Ascending aorta (tissue), 2 donors: ENCODE measurements at regions not wholly inside any gene's neighbourhood (a gene's known extent, or its start where the extent isn't known, plus 50 kb on each side); places are given as distances from the start of the nearest gene placed in this dataset.

Experiments
- DNase-seq, 2 donors: peaks; one replicate each; pipeline ENCODE4 v3.0.0-alpha.2; 2019; ENCODE audit warnings: low spot score in 2 of 2
- H3K27ac ChIP-seq, 2 donors: fragments of 200-600 bp; sonication (generic); one replicate each; pipeline ENCODE4 v1.5.1; 2016 to 2017; ENCODE audit warnings: mild to moderate bottlenecking in 1 of 2
- H3K27me3 ChIP-seq: fragments of 200-600 bp; sonication (generic); one replicate; pipeline ENCODE4 v1.5.1; 2017
- H3K36me3 ChIP-seq, 2 donors: fragments of 200-600 bp; sonication (generic); one replicate each; pipeline ENCODE4 v1.5.1; 2016
- H3K4me1 ChIP-seq, 2 donors: fragments of 200-600 bp; sonication (generic); one replicate each; pipeline ENCODE4 v1.5.1; 2016 to 2017; ENCODE audit warnings: mild to moderate bottlenecking in 1 of 2
- H3K4me3 ChIP-seq, 2 donors: fragments of 200-600 bp; sonication (generic); one replicate each; pipeline ENCODE4 v1.5.1; 2016 to 2017; ENCODE audit warnings: mild to moderate bottlenecking in 1 of 2
- H3K9me3 ChIP-seq, 2 donors: fragments of 200-600 bp; sonication (generic); one replicate each; pipeline ENCODE4 v1.5.1; 2016
- intact Hi-C: fragments of 100-400 bp; cut with DNase I; formaldehyde crosslinking; loops from one replicate; pipeline ENCODE4 v1.15.1; 2023
- TF ChIP-seq, protein P1 (sequence below), 3 experiments: fragments of 200-600 bp in 2 of 3; fragments of 450-650 bp in 1 of 3; sonication (generic) in 2 of 3; IDR thresholded peaks; one replicate each; pipeline ENCODE4 v1.5.1; 2016 to 2019; ENCODE audit warnings: antibody characterized with exemption in 3 of 3, mild to moderate bottlenecking in 1 of 3, moderate library complexity in 1 of 3

DNA sequence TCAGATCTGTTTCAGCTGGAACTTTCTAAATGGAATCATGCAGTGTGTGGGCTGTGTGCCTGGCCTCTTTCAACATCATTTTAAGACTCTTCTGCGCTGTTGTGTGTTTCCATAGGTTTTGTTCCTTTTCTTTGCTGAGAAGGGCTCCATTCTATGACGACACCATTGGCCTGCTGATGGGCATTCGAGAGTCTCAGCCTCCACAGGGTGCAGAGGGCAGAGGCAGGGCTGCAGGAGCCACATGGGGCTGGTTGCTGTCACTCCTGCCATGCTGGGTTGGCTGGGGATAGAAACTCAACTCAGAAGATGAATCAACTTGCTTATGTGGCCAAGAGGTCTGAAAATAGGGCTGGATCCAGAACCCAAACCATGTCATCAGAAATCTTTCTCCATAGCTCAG, 68.5 kb upstream of the SLCO4A1 start:
- no peaks in the 10 kb centered on the region for H3K36me3 ChIP-seq
- TF ChIP-seq, protein P1, sequence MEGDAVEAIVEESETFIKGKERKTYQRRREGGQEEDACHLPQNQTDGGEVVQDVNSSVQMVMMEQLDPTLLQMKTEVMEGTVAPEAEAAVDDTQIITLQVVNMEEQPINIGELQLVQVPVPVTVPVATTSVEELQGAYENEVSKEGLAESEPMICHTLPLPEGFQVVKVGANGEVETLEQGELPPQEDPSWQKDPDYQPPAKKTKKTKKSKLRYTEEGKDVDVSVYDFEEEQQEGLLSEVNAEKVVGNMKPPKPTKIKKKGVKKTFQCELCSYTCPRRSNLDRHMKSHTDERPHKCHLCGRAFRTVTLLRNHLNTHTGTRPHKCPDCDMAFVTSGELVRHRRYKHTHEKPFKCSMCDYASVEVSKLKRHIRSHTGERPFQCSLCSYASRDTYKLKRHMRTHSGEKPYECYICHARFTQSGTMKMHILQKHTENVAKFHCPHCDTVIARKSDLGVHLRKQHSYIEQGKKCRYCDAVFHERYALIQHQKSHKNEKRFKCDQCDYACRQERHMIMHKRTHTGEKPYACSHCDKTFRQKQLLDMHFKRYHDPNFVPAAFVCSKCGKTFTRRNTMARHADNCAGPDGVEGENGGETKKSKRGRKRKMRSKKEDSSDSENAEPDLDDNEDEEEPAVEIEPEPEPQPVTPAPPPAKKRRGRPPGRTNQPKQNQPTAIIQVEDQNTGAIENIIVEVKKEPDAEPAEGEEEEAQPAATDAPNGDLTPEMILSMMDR (IDR thresholded peaks at IDR 0.05) = no peak
- intact Hi-C loops = no loop called here
- H3K9me3 ChIP-seq = no peaks in the 10 kb centered on the region
- no peaks in the 10 kb centered on the region for H3K4me1 ChIP-seq
- no peak overlapping the region for H3K27ac ChIP-seq
- peaks cover 14% of the 10 kb centered on the region for H3K27me3 ChIP-seq
- DNase-seq = no peak
- H3K4me3 ChIP-seq = no peak overlapping the region

DNA sequence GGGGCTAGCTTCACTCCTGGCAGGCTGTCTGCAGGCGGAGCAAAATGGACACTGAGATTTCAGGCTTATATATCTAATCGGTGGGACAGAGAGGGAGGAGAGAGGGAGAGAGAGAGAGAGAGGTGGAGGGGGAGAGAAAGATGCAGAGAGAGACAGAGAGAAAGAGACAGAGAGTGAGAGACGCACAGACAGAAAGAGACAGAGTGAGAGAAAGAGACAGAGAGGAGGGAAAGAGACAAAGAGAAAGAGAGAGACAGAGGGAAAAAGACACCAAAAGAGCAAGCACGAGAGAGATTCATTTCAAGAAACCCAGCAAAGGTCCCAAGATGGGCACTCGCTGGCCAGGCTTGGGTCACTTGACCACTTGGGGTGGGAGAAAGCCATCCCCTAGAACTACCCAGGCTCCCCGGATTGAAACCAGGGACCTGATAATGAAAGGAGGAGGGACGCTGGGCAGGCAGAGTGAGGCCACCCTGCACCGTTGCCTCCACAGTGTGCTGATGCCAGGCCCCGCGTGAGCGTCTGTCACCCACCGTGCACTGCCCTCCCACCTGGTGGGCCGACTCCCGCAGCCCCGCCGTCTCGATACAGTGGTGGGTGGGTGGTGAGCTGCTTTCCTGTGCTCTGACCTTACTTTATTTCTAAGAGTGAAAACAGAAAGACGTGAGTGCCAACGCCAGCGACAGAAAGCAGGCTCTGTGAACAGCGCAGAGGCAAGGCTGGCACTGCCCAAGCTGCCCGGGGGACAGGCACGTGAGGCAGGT, 67.9 kb upstream of the SLCO4A1 start:
- TF ChIP-seq, protein P1 (IDR thresholded peaks at IDR 0.05) = no peak
- peaks cover 14% of the 10 kb centered on the region for H3K27me3 ChIP-seq

DNA sequence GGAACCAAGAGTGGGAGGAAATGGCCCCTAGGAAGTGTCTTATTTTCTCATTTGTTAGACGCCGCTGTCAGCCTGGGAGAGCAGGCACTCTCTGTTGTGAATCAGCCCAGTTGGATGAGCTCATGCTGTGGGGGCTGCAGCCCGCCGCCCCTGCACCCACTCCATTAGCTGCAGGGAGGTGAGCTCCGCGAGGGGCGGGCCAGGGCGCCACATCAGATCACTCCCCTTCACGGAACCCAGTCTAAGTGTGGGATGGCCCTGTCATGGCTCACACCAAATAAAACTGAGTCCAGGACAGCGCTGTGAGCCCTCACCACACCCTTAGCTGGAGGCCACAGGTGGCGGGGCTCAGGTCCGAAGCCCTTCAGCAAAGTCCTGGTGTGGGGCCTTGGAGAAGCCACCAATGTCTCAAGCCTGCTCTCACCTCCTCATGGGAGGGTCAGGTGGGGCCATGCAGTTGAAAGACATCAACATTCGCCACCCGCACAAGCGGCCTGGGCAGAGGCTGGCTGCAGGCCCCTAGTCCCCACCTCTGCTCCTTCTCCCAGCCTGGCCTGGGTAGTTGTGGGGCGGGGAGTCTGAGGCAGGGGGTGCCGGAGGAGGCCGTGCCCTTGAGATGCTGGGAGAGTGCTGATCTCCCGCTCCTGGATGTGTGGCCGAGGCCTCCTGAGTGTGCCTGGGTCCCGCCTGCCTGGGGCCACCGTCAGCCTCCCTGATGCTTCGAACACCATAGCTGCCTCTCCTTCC, 66.2 kb upstream of the SLCO4A1 start:
- no peaks in the 10 kb centered on the region for H3K9me3 ChIP-seq
- no peak overlapping the region for H3K4me3 ChIP-seq
- intact Hi-C loops = no loop called here
- H3K27me3 ChIP-seq = peaks cover 14% of the 10 kb centered on the region
- TF ChIP-seq, protein P1 (IDR thresholded peaks at IDR 0.05) = no peak
- no peak for DNase-seq
- H3K27ac ChIP-seq = no peak overlapping the region
- H3K36me3 ChIP-seq = no peaks in the 10 kb centered on the region
- H3K4me1 ChIP-seq = no peaks in the 10 kb centered on the region

More for the DNA sequence above, 67.9 kb upstream of the SLCO4A1 start:
- H3K9me3 ChIP-seq = no peaks in the 10 kb centered on the region
- DNase-seq = no peak
- H3K4me3 ChIP-seq = no peak overlapping the region
- no peaks in the 10 kb centered on the region for H3K36me3 ChIP-seq
- H3K27ac ChIP-seq = no peak overlapping the region
- no peaks in the 10 kb centered on the region for H3K4me1 ChIP-seq
- intact Hi-C loops = no loop called here

GRCh38 chr20:62576815-62577489, 65.4 kb upstream of the SLCO4A1 start:
- DNase-seq = no peak
- intact Hi-C loops = no loop called here
- no peaks in the 10 kb centered on the region for H3K4me1 ChIP-seq
- H3K9me3 ChIP-seq = no peaks in the 10 kb centered on the region
- no peak overlapping the region for H3K4me3 ChIP-seq
- H3K36me3 ChIP-seq = no peaks in the 10 kb centered on the region
- peaks cover 14% of the 10 kb centered on the region for H3K27me3 ChIP-seq
- no peak overlapping the region for H3K27ac ChIP-seq
- TF ChIP-seq, protein P1 (IDR thresholded peaks at IDR 0.05) = no peak

DNA sequence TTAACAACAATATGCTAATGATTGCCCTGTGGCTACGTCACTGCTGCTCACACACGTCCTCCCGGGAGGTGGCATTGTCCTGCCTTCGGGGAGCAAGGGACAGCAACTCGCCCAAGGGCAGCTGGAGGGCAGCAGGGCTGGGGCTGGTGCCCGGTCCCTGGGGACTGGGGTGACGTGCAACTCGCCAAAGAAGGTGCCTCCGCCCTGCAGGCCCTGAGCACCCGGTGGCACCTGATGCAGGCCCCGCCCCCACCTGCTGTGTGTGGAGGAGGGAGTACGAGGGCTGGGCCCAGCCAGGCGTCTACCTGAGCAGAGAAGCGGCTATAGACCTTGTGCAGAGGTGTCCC, 64.8 kb upstream of the SLCO4A1 start:
- DNase-seq = no peak
- TF ChIP-seq, protein P1 (IDR thresholded peaks at IDR 0.05) = no peak
- Histone ChIP-seq H3K27ac (no peak overlapping the region), H3K36me3 (no peaks in the 10 kb centered on the region), H3K4me1 (no peaks in the 10 kb centered on the region), H3K4me3 (no peak overlapping the region), H3K9me3 (no peaks in the 10 kb centered on the region), H3K27me3 (peaks cover 14% of the 10 kb centered on the region)
- intact Hi-C loops = no loop called here
